ENCODE measurements at regions not wholly inside any gene's neighbourhood (a gene's known extent, or its start where the extent isn't known, plus 50 kb on each side); places are given as distances from the start of the nearest gene placed in this dataset.

GRCh38 chr2:138190999-138191398 lies 226.7 kb downstream of the HNMT start:
- no peak overlapping the region for H3K27ac ChIP-seq (ENCODE audit: low read depth)

More at GRCh38 chr2:138190999-138191398, 226.7 kb downstream of the HNMT start:
- Mint-ChIP-seq H3K9me3 (peaks cover 2% of the 10 kb centered on the region; the same call in 1 of the 3 replicates), H3K27ac (no peak overlapping the region), H3K4me1 (peaks cover 12% of the 10 kb centered on the region), H3K4me3 (no peak overlapping the region), H3K36me3 (ENCODE audit: low read depth) (no peaks in the 10 kb centered on the region), H3K27me3 (ENCODE audit: insufficient read depth, low read depth, poor library complexity) (peaks cover 1% of the 10 kb centered on the region)
- no peak overlapping the region for H2AFZ ChIP-seq
- DNase-seq (ENCODE audit: low spot score) (no peak), ATAC-seq (no peak)
- H3K9me2 ChIP-seq (ENCODE audit: insufficient read depth) = no peaks in the 10 kb centered on the region
- H4K20me1 ChIP-seq (replicated peaks; ENCODE audit: insufficient read depth) = no peaks in the 10 kb centered on the region
- no peaks in the 10 kb centered on the region for H3K79me2 ChIP-seq (replicated peaks; ENCODE audit: insufficient read depth)
- no peaks in the 10 kb centered on the region for H3F3A ChIP-seq (replicated peaks; ENCODE audit: low read depth)
- H3K36me3 ChIP-seq (ENCODE audit: insufficient read depth) = no peaks in the 10 kb centered on the region
- H3K4me3 ChIP-seq = no peak overlapping the region
- no peaks in the 10 kb centered on the region for H3K4me1 ChIP-seq (ENCODE audit: insufficient read depth)
- TF ChIP-seq STAT1 (IDR thresholded peaks at IDR 0.05; ENCODE audit: unreplicated experiment) (no peak), EZH2 (IDR thresholded peaks at IDR 0.05; ENCODE audit: low read depth, unreplicated experiment) (no peak), ZNF331 (CRISPR knock-in tag; IDR thresholded peaks at IDR 0.05; ENCODE audit: low read depth) (no peak), ZNF114 (CRISPR knock-in tag; IDR thresholded peaks at IDR 0.05) (no peak), JUNB (IDR thresholded peaks at IDR 0.05; ENCODE audit: unreplicated experiment) (no peak), CREB1 (CRISPR knock-in tag; IDR thresholded peaks at IDR 0.05; ENCODE audit: low read depth) (no peak), REST (IDR thresholded peaks at IDR 0.05; ENCODE audit: unreplicated experiment) (no peak), EZH2phosphoT487 (IDR thresholded peaks at IDR 0.05; ENCODE audit: unreplicated experiment) (no peak), NANOG (IDR thresholded peaks at IDR 0.05; ENCODE audit: borderline replicate concordance) (no peak)
- TF ChIP-seq, protein P1, sequence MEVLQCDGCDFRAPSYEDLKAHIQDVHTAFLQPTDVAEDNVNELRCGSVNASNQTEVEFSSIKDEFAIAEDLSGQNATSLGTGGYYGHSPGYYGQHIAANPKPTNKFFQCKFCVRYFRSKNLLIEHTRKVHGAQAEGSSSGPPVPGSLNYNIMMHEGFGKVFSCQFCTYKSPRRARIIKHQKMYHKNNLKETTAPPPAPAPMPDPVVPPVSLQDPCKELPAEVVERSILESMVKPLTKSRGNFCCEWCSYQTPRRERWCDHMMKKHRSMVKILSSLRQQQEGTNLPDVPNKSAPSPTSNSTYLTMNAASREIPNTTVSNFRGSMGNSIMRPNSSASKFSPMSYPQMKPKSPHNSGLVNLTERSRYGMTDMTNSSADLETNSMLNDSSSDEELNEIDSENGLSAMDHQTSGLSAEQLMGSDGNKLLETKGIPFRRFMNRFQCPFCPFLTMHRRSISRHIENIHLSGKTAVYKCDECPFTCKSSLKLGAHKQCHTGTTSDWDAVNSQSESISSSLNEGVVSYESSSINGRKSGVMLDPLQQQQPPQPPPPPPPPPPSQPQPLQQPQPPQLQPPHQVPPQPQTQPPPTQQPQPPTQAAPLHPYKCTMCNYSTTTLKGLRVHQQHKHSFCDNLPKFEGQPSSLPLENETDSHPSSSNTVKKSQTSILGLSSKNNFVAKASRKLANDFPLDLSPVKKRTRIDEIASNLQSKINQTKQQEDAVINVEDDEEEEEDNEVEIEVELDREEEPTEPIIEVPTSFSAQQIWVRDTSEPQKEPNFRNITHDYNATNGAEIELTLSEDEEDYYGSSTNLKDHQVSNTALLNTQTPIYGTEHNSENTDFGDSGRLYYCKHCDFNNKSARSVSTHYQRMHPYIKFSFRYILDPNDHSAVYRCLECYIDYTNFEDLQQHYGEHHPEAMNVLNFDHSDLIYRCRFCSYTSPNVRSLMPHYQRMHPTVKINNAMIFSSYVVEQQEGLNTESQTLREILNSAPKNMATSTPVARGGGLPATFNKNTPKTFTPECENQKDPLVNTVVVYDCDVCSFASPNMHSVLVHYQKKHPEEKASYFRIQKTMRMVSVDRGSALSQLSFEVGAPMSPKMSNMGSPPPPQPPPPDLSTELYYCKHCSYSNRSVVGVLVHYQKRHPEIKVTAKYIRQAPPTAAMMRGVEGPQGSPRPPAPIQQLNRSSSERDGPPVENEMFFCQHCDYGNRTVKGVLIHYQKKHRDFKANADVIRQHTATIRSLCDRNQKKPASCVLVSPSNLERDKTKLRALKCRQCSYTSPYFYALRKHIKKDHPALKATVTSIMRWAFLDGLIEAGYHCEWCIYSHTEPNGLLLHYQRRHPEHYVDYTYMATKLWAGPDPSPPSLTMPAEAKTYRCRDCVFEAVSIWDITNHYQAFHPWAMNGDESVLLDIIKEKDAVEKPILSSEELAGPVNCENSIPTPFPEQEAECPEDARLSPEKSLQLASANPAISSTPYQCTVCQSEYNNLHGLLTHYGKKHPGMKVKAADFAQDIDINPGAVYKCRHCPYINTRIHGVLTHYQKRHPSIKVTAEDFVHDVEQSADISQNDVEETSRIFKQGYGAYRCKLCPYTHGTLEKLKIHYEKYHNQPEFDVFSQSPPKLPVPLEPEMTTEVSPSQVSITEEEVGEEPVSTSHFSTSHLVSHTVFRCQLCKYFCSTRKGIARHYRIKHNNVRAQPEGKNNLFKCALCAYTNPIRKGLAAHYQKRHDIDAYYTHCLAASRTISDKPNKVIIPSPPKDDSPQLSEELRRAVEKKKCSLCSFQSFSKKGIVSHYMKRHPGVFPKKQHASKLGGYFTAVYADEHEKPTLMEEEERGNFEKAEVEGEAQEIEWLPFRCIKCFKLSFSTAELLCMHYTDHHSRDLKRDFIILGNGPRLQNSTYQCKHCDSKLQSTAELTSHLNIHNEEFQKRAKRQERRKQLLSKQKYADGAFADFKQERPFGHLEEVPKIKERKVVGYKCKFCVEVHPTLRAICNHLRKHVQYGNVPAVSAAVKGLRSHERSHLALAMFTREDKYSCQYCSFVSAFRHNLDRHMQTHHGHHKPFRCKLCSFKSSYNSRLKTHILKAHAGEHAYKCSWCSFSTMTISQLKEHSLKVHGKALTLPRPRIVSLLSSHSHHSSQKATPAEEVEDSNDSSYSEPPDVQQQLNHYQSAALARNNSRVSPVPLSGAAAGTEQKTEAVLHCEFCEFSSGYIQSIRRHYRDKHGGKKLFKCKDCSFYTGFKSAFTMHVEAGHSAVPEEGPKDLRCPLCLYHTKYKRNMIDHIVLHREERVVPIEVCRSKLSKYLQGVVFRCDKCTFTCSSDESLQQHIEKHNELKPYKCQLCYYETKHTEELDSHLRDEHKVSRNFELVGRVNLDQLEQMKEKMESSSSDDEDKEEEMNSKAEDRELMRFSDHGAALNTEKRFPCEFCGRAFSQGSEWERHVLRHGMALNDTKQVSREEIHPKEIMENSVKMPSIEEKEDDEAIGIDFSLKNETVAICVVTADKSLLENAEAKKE (CRISPR knock-in tag; IDR thresholded peaks at IDR 0.05) = no peak
- TF ChIP-seq, protein P2, sequence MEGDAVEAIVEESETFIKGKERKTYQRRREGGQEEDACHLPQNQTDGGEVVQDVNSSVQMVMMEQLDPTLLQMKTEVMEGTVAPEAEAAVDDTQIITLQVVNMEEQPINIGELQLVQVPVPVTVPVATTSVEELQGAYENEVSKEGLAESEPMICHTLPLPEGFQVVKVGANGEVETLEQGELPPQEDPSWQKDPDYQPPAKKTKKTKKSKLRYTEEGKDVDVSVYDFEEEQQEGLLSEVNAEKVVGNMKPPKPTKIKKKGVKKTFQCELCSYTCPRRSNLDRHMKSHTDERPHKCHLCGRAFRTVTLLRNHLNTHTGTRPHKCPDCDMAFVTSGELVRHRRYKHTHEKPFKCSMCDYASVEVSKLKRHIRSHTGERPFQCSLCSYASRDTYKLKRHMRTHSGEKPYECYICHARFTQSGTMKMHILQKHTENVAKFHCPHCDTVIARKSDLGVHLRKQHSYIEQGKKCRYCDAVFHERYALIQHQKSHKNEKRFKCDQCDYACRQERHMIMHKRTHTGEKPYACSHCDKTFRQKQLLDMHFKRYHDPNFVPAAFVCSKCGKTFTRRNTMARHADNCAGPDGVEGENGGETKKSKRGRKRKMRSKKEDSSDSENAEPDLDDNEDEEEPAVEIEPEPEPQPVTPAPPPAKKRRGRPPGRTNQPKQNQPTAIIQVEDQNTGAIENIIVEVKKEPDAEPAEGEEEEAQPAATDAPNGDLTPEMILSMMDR (conservative IDR thresholded peaks at IDR 0.05; ENCODE audit: low read depth in 2 of 2) = no peak
- no peaks in the 10 kb centered on the region for H3K27me3 ChIP-seq (ENCODE audit: insufficient read depth)
- H3K4me2 ChIP-seq = no peak overlapping the region

Data from GM23338 (cell line).